ENCODE measurements at regions not wholly inside any gene's neighbourhood (a gene's known extent, or its start where the extent isn't known, plus 50 kb on each side); places are given as distances from the start of the nearest gene placed in this dataset.

DNA sequence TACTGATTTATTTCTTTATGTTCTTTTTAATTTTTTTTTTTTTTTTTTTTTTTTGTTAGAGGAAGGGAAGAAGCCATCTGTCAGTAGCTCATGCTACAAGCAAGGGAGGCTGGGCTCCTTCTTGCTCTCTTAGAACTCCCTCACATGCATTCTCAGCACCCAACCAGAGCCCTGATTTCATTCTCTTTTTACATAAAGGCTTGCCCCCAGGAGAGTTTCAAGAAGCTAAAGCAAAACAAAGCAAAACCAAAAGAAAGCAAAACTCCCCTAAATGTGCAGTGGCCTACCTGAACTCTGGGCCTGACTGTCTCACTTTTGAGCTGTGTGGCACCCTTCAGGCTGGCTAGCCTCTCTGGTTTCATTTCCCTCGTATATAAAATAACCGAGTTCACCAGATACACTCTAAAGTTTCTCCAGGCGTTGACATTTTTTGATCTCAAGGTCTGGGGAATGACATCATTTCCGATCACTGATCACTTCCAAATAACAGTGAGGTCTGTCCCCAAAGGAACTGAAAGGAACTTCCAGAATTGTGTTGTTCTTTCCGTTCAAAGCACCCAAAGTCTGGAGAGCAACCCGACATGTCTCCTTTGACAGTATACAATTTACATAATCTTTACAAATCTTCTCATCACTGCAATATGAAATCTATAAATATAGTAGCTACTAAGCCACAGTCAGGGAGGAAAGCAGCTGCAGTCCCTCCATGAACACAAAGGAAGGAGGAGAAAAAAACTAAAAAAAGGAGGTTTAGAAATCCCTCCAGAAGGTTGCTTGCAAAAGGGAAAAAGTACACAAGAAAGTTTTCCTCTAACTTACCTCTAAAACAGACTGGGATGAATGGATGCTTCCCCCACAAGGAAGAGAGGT, 145.6 kb upstream of the NCK2 start:
- no peak for DNase-seq
- intact Hi-C loops (cut with DNase I): no loop called here

DNA sequence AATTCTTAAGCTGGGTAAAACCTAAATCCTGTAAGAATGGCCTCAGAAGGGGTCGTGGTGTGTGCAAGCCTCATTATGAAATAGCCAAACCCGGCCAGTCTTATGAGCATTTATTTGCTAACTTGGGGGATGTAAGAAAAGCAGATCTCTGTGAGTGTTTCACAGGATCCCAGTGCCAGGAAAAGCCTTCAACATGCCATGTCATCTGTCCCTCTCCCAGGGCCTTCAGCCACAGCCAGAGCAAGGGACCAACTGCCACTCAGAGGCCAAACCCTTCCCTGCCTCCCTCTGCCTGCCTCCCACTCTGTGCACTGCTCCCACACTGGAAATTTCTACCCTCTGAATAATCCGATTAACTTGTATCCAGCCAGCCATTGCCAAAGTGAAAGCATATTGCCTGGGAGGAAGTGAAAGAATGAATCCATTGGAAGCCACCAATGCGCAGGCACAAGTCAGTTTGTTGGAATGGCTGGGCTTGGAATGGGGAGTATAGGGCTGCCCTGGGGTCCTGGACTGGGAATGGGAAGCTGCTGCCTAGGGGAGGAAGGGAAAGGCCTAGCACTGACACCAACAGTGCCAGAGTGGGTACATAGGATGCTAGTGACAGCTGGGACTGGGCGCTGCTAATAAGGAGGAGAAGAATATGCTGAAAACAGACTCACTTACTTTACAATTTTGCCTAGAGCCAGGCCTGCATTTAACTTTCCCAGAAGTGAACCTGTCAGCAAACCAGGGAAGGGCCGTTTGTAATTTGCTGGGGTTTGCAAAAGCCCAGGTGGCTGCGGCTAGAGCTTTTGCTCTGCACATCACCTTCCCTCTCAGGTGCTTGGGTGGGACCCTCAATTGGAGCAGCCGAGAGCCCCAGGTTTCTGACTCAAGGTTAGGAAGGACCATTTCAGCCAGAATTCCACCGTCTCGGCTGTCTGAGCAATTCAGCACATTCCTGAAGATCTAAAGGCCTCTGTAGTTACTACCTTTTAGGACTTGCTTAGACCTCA, 146.6 kb upstream of the NCK2 start:
- DNase-seq: no peak
- intact Hi-C loops (cut with DNase I): no loop called here

- no peak for DNase-seq
- intact Hi-C loops (cut with DNase I): no loop called here
Measured at GRCh38 chr2:105597011-105597805, 147.5 kb upstream of the NCK2 start.

GRCh38 chr2:105596411-105596921, 148.2 kb upstream of the NCK2 start:
- DNase-seq: peak in 6 of 42 donors; percentile 30 to 50 (median 44)
- intact Hi-C loops (cut with DNase I): no loop called here

- intact Hi-C loops (cut with DNase I): no loop called here
- DNase-seq: peak in 1 of 42 donors; percentile 43
Measured at GRCh38 chr2:105595536-105595935, 149.2 kb upstream of the NCK2 start.

DNA sequence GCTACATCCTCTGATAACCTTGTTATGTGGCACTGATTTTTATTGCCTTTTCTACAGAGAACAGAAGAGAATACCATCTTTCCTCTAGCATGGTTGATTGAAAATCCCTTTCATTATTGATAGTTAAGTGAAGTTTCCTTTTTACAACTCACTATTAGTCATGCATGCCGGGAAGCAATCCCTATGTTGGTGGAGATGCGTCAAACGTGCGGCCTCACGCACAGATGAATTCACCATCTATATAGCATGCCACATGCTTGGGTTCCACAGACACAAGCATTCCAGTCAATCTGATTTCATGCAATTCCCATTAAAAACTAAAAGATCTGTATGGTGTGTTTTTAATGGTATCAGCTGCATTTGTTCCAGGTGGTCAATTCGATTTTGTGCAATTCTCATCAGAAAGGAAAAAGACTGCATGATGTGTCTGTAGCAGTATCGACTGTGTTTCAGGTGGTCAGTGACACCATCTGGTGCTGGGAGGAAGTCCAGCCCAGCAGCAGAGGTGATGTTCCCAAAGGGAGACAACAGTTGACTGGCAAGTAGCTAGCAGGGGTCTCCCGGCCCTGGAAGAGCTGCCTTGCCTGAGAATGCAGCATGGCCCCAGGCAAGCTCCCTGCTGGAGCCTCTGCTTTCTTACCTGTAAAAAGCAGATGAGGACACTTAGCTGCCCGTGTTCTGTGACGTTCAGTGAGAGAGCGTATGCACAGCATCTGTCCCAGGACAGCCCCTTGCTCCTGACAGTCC, 151.3 kb upstream of the NCK2 start:
- intact Hi-C loops (cut with DNase I): no loop called here
- no peak for DNase-seq

GRCh38 chr2:105592288-105592687, 152.4 kb upstream of the NCK2 start:
- intact Hi-C loops (cut with DNase I): no loop called here

GRCh38 chr2:105590780-105591660, 153.7 kb upstream of the NCK2 start:
- no peak for DNase-seq
- intact Hi-C loops (cut with DNase I): no loop called here

More at GRCh38 chr2:105592288-105592687, 152.4 kb upstream of the NCK2 start:
- DNase-seq: peak in 13 of 42 donors; percentile 24 to 79 (median 35)

- intact Hi-C loops (cut with DNase I): no loop called here
- DNase-seq: no peak
Measured at GRCh38 chr2:105588581-105588980, 156.1 kb upstream of the NCK2 start.

- no peak for DNase-seq
- intact Hi-C loops (cut with DNase I): no loop called here
Measured at GRCh38 chr2:105587637-105588036, 157.1 kb upstream of the NCK2 start.

- intact Hi-C loops (cut with DNase I): no loop called here
- no peak for DNase-seq
Measured at GRCh38 chr2:105584435-105585010, 160.2 kb upstream of the NCK2 start.

GRCh38 chr2:105582952-105583660, 161.6 kb upstream of the NCK2 start:
- no peak for DNase-seq
- intact Hi-C loops (cut with DNase I): no loop called here

DNA sequence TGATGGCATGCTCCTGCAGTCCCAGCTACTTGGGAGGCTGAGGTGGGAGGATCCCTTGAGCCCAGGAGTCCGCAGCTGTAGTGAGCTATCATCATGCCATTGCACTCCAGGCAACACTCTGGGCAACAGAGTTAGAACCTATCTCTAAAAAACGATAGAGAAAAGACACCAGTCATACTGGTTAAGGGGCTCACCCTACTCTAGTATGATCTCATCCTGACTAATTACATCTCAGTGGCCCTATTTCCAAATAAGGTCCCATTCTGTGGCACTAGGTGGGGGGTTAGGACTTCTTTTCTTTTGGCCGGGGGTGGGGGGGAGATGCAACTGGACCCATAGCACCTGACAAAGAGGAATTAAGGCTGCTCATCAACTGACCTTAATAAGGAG, 163.2 kb upstream of the NCK2 start:
- intact Hi-C loops (cut with DNase I): no loop called here
- DNase-seq: no peak

- intact Hi-C loops (cut with DNase I): no loop called here
- no peak for DNase-seq
Measured at GRCh38 chr2:105580870-105581554, 163.7 kb upstream of the NCK2 start.

DNA sequence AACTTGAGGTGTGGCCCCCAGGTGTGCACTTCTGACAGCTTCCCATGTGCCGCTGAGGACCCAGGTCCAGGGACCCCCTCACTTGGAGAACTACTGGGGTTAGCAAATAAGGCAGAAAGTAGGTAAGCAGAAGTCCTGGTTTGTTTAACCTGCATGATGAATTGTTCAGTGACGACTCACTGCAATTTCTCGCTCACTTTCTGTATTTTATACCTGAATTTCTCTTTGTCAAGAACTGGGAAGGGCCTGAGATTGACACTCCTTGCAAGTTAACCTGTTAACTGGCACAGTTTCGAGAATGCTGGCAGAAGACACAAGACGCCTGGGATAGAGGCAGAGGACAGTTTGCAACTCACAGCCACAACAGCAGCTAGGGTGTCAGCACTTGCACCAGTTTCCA, 164.5 kb upstream of the NCK2 start:
- intact Hi-C loops (cut with DNase I): no loop called here
- DNase-seq: no peak

DNA sequence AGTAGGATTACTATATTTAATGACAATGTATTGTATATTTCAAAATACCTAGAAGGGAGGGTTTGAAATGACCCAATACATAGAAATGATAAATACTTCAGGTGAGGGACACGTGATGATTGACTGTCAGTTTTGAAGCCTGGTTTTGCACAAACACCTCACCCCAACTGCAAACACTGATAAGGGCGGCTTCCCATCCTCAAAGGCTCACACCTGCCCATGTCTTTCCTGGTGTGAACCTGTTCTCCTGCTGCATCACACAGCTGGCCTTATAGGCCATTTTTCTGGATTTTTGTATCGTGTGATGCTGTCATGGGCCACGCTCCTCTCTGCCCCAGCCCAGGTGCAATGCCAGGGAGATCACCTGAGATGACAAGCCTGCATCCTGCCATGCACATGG, 166.5 kb upstream of the NCK2 start:
- intact Hi-C loops (cut with DNase I): loop anchor here (10.0 kb wide), 1 partner anchor 177 kb away; no protein-coding TSS in a partner anchor
- DNase-seq: no peak
